NCI-H1105 (cell line): ENCODE measurements at regions not wholly inside any gene's neighbourhood (a gene's known extent, or its start where the extent isn't known, plus 50 kb on each side); places are given as distances from the start of the nearest gene placed in this dataset.
"Not testable (repeated sequence)": the region's sequence is repeated elsewhere in the genome, so short reads cannot be mapped to it uniquely, and the experiment has no call there.

Experiments
- DNase-seq: peaks from one replicate; lab custom pipeline; 2025; lab: John Stamatoyannopoulos, UW

GRCh38 chr6:79810185-79810705 is 137.1 kb downstream of the ELOVL4 start:
- DNase-seq: peak; percentile 99

GRCh38 chr6:79808921-79809320 is 138.4 kb downstream of the ELOVL4 start:
- peak; percentile 41 for DNase-seq

GRCh38 chr6:79806661-79807060 is 140.7 kb downstream of the ELOVL4 start:
- DNase-seq: not testable (repeated sequence)

GRCh38 chr6:79804732-79805131 is 142.6 kb downstream of the ELOVL4 start:
- no peak for DNase-seq

GRCh38 chr6:79803917-79804316 is 143.4 kb downstream of the ELOVL4 start:
- no peak for DNase-seq

- no peak for DNase-seq
Observed at GRCh38 chr6:79802657-79803300, 144.6 kb downstream of the ELOVL4 start.

- DNase-seq: no peak
Observed at GRCh38 chr6:79801362-79801761, 146.0 kb downstream of the ELOVL4 start.

GRCh38 chr6:79798841-79799240 is 148.5 kb downstream of the ELOVL4 start:
- no peak for DNase-seq

GRCh38 chr6:79797912-79798311 is 149.4 kb downstream of the ELOVL4 start:
- peak; percentile 55 for DNase-seq

- peak; percentile 26 for DNase-seq
Observed at GRCh38 chr6:79797163-79797764, 150.1 kb downstream of the ELOVL4 start.

GRCh38 chr6:79796197-79796596 is 151.2 kb downstream of the ELOVL4 start:
- no peak for DNase-seq

- no peak for DNase-seq
Observed at GRCh38 chr6:79789896-79790295, 157.5 kb downstream of the ELOVL4 start.

GRCh38 chr6:79788756-79789155 is 157.6 kb downstream of the SH3BGRL2 start:
- DNase-seq: no peak

- DNase-seq: no peak
Observed at GRCh38 chr6:79787626-79788025, 156.5 kb downstream of the SH3BGRL2 start.

- no peak for DNase-seq
Observed at GRCh38 chr6:79784395-79784753, 153.2 kb downstream of the SH3BGRL2 start.

GRCh38 chr6:79783670-79784394 is 152.7 kb downstream of the SH3BGRL2 start:
- no peak for DNase-seq

- no peak for DNase-seq
Observed at GRCh38 chr6:79782792-79783580, 151.9 kb downstream of the SH3BGRL2 start.

- no peak for DNase-seq
Observed at GRCh38 chr6:79781916-79782315, 150.8 kb downstream of the SH3BGRL2 start.

- no peak for DNase-seq
Observed at GRCh38 chr6:79780881-79781280, 149.8 kb downstream of the SH3BGRL2 start.

- no peak for DNase-seq
Observed at GRCh38 chr6:79778816-79779215, 147.7 kb downstream of the SH3BGRL2 start.

- no peak for DNase-seq
Observed at GRCh38 chr6:79777713-79778579, 146.8 kb downstream of the SH3BGRL2 start.
